GM19328 (cell line): ENCODE measurements at regions not wholly inside any gene's neighbourhood (a gene's known extent, or its start where the extent isn't known, plus 50 kb on each side); places are given as distances from the start of the nearest gene placed in this dataset.
A peak's percentile ranks its signal among the peaks of the same experiment; 100 is the strongest.

ENCODE experiments used
- ATAC-seq: cut with Tn5 transposase; IDR thresholded peaks from one replicate; pipeline ENCODE4 v1.9.1; 2021; ENCODE audit warnings: mild to moderate bottlenecking, moderate library complexity; ENCODE audit not compliant: unreplicated experiment

DNA sequence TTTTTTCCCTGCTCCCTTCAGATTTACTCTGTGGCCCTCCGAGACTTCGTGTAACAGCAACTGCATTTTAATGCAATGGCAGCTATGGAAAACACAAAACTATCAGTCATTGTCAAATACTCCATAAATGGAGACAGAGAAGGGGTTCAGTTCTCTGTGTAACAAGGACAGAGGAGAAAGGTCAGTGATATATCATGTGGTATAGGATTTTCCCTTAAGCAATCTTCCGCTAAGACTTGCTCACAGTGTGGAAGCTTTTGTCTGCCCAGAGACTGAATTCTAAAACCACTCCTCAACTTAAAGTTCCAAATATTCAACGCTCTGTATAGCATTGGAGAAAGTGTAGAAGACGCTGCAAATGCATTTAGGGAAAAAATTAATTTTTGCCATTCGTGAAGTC lies 111.3 kb upstream of the EDNRB start:
- ATAC-seq = no peak

DNA sequence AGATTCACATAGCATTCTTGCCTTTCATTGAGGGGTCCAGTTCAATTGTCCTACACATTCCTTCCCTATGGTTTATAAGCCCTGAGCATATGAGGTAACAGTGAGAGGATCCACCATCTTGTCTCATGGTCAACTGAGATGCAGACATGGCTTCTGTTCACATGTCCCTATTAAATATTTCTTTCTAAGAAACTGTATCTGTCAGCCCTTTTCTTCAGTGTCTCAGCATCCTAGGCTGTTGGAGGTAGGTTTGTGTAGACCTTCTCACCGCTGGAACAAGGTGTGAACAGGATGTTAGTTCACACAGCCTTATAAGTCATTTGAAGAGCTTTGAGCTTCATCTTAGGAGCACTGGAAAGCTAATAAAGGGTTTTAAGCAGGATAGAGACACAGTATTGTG lies 110.3 kb upstream of the EDNRB start:
- no peak for ATAC-seq

DNA sequence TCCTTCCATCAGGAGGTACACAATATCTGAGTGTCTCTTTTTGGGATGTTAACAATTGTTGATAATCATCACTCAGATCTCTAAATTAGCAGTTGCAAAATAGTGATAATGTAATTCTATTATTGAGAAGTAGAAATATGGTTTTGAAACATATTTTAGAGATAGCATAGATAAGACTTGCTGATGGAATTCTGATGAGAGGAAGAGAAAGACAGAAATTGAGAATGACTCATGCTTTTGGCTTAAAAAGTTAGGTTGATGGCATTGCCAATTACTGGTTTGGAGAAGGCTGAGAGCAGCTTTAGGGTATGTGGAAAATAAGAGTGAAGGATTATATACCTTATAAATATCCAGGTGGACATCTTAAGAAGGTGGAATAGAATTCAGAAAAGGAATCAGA lies 106.4 kb upstream of the EDNRB start:
- no peak for ATAC-seq

DNA sequence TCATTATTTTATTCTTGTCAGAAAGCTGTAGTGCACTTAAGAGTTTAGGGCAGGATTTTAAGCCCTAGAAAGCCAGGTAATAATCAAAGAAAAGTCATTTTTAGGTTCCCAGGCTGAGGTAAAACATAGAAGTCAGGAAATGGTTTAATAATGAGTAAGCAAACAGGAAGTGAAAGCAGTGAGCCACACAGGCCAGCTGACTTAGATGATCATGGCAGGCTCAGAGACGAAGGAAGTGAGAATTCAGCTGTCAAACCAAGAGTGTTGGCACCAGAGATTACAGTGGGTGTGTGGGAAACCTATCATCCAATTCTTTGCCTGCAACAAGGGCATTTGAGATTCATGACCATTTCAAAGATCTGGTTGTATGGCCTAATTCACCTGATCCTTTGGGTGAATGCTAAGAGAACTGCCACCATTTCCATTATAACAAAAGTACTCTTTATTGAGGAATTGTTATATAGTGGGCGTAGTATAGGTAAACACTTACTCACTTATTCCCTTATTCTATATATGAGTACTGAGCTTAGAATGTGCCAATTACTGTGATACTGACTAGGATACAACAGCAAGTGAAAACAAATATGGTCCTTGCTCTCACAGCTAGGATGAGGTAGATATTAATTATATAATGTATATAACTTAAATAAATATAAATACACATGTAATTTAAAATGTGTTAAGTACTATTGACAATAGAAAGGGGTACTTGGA lies 103.7 kb upstream of the EDNRB start:
- ATAC-seq = peak; percentile 100

DNA sequence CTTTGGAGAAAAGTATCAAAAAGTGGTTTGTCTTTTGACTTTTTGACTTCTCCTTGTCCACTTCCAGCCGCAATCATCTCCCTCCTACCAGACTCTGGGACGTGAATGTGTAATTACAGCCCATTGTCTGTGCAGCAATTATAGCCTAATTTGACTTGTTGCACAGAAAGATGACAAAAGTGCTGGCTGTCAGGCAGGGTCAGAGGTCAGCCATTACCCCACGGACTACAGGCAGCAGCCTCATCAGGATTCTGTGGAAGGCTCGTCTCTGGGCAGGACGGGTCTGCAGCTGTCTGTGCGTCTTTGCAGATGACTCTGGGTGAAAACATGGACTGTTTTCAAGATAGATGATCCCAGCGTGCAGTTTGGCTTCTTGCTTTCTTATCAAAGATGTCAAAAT lies 102.2 kb upstream of the EDNRB start:
- no peak for ATAC-seq

DNA sequence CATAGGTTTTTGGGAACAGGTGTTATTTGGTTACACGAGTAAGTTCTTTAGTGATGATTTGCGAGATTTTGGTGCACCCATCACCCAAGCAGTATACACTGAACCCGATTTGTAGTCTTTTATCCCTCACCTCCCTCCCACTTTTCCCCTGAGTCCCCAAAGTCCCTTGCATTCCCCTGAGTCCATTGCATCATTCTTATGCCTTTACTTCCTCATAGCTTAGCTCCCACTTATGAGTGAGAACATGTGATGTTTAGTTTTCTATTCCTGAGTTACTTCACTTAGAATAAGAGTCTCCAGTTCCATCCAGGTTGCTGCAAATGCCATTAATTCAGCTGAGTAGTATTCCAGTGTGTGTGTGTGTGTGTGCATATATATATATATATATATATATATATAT lies 97.2 kb upstream of the EDNRB start:
- no peak for ATAC-seq

DNA sequence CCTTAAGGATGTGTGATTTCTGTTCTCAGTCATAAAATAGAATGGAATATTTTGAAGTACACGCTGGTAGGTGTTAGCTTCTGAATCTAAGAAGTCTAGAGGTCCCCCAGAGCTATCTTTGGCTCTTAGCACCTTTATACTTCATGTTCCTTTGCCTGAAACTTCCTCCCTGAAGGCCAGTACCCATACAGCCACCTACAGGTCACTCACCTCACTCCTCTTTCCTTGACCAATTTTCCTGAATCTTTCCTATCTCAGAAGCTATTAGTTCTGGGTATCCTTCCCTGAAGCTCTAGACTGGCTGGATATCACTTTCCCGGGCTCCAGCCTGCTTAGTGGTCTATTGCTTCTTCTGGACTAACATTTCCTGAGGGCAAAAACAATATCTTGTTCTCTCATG lies 93.4 kb upstream of the EDNRB start:
- no peak for ATAC-seq

DNA sequence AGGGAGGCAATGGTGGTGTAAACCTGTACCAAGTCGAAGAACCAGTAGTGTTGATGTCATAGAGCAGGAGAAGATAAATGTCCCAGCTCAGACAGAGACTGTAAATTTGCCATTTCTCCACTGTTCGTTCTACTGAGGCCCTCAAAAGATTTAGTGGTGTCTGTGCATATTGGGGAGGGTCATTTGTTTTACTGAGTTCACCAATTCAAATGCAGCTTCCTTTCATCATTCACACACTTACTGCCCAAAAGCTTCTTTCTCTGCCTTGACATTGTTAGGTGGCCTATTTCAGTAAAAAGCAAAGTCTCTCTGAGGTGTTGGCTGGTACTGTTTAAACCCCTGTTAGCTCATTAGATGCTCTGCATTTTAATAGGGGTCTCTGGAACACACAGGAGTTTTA lies 86.2 kb upstream of the EDNRB start:
- no peak for ATAC-seq

DNA sequence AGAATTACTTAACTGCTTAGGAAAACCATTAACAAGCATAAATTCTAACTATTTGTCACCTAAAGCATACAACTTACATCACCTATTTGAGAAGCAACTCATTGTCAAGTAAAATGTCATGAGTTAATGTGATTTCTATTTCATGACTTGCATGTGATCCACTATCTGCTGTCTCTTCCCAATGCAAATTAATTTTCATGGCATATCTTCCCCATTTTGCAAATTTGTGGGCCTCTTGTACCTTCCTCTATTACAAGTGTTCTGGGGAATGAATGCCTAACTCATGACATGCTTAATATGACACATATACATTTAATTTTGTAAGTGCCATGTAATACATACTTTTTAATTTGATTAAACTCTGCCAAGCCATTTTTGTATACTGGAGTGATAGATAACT lies 81.1 kb upstream of the EDNRB start:
- no peak for ATAC-seq

DNA sequence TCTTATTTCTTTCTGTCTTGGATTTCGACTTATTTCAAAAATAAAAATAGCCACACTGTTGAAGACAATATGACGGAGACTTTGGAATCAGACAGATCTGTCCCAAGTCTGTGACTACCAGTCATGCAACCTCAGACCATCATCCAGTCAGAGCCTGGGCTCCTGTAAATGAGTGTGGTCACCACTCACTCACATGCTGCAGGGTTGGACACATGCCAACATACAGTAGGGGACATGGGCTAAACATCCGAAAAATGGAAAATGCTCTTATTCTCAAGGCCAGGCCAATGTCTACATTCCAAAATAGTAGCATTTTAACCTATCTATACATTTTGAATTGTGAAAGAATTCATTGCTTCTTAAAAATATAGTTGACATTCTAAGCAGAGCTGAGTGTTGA lies 75.5 kb upstream of the EDNRB start:
- no peak for ATAC-seq

DNA sequence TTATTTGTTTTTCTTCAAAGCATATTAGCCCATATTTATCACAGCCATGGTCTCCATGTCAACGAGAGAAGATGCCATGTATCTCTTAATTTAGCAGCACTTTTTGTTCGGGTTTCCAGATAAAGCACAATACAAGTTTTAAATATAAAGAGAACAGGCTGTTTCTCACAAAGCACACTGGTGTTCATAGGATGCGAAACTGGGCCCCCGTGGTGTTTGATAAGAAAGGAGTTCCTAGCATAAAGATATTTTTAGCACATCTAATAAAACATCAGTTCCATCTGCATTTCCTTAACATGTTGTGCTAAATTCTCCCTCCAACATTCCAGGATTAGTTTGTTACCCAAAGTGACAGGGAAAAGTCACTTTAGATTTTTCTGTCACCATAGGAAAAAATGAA lies 72.4 kb upstream of the EDNRB start:
- ATAC-seq = no peak

DNA sequence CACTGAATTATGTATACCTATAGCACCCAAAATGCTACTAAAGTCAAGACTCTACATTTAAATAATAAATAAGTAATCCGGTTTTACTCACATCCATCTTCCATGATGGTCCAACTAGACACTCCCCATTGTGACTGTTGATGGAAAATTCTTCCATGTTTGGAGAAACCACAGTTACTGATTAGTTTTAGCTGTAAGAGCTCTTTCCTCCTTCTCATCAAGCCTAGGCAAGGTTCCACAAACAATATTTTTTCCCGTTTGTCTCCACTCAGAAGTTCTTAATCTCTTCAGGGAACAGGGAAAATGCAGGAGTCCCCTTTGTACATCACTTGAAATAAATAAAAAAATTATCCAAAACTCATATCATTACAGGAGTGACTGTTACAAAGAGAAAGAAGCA lies 70.7 kb upstream of the EDNRB start:
- ATAC-seq = no peak

DNA sequence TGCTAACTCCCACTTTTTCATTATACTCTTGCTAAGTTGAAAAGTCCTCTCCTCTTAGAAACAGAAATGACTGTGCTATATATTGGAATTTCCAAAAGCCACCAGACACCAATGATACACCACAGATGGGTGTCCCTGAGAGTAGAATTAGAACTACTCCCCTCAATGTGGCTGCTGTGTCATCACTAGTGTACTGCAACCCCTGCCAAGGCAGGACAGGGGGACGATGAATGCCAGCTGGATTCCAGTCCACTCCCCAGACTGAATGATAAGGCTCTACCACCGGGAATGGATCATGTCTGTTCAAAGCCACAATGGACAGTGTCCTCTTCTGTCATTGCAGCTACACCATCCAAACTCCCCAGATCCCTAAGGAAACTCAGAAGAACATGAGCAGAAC lies 69.7 kb upstream of the EDNRB start:
- ATAC-seq = no peak

DNA sequence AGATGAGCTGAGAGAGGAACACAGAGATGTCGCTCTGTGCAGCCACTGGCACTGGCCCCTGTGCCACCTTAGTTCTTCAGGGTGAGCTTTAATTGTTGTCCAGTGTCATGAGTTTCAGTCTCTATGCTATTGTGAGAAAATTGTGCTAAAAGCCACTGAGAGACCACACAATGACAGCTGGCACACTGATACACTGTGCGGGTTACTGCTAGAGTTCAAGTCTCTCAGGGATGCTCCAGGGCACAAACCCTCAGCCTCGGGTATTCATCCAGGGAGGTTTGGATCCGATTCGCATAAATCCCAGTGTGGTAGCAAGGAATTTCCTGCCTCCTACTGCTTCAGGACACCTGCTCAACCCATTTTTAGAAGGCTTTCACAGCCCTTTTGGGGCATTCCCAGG lies 68.1 kb upstream of the EDNRB start:
- no peak for ATAC-seq

DNA sequence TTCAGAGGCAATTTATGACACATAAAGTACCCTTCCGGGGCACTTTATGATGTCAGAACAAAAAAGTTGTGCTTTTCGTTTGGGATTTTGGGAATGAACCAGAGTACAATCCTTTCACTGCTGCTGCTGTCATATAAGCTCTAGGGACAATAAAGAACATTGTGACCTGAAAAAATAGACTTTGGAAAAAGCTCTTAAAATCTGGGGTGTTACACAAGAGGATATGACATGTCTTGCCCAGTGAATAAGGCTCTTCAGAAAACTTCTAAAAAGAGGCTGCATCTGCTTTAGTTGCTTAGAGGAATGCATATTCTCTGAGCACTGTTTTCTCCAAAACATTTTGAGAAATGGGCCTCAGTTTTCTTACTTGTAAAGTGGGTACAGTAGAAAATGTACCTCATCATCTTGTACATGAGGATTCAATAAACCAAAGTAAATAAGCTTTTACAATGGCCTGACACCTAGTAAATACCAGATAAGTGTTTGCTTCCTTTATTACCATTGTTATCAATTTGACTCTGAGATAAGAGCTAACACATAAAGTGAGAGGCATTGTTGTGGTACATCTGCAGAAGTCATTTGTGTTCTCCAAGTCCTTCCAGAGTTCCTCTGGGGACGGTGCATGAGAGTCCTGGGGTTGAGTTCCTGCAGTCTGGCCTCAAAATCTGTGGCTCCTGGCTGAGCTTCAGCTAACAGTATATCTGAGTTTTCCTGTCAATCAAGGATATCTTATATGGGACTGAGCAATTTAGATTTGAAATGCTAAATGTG lies 67.4 kb upstream of the EDNRB start:
- no peak for ATAC-seq

DNA sequence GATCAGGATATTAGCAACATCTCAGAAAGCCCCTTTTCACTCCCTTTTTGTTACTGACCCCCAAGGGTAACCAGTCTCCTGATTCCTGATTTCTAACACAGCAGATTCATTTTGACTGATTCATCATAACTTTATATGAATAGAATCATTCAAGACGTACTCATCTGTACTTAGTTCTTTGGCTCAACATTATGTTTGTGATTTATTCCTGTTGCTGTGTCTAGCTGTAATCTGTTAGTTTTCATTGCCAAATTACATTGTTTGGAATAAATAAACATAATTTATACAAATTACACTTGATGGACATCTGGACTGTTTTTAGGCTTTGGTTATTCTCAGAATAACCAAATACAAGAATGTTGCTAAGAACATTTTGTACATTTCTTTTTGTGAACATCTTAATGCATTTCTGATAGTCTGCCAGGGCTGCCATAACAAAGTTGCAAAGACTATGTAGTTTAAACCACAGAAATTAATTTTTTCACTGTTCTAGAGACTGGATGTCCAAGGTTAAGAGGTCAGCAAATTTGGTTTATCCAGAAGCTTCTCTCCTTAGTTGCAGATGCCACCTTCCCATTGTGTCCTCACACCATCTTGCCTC lies 62.8 kb upstream of the EDNRB start:
- no peak for ATAC-seq

DNA sequence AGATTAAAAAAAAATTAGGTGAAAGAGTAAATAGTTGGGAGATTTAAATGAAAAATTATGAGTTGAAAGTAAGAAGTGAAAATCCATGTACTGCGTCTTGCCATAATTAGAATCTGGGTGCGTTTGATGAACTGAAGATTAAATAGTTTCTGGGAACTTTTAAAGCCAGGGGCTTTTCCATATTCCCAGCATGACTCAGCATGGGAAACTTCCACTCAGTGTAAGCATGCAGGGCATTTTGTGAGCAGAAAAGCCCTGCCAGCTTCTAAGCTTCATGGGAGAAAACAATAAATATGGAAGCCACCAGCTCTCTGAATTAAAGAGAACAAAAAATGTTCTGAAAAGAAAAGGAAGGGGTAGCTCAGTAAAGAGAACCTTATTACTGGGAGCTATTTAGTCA lies 62.0 kb upstream of the EDNRB start:
- ATAC-seq = no peak

DNA sequence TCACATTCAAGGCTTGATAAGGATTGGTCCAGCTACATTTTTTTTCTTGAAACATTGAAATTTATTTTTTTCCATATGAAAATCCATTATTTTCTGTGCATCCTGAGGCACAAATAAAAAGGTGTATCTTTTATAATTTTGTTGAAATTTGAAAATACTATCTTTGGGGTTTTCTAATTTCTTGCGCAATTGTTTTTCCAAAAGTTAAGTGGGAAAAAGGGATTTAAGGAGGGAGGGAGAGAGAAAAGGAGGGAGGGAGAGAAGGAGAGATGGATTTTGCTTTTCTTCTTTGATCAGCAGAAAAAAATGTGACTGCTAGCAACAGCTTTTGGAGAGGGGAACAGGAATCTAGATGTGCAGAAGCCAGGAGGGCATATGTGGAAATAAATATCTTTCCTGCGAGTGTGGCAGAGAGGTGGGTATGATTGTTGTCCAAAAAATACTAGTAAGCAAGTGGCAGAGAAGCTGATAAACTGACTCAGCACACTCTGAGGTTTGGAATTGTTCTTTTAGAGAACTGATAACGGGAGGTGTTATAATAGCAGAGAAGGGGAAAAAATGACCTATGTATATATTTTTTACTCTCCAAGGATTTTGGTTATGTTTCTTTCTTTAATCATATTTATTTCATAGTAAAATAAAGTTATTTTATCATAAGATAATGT lies 61.2 kb upstream of the EDNRB start:
- ATAC-seq = no peak

DNA sequence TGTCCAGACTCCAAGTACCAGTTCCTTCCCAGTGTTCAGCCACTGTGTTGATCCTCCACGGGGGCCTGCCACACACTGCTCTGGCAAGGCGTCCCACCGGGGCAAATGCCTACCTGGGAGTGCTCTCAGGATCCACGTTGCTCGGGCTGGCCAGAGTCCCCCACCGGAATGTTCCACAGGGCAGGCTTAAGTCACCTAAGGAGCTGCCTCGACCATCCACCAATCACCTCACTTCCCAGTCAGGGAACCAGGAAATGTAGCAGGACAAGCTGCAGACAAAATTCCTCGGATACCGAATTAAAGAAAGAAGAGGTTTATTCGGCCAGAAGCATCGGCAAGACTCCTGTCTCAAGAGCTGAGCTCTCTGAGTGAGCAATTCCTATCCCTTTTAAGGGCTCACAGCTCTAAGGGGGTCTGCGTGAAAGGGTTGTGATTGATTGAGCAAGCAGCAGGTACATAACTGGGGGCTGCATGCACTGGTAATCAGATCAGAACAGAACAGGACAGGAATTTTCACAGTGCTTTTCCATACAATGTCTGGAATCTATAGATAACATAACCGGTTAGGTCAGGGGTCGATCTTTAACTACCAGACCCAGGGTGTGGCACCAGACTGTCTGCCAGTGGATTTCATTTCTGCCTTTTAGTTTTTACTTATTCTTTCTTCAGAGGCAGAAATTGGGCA lies 56.9 kb upstream of the EDNRB start:
- ATAC-seq = no peak

DNA sequence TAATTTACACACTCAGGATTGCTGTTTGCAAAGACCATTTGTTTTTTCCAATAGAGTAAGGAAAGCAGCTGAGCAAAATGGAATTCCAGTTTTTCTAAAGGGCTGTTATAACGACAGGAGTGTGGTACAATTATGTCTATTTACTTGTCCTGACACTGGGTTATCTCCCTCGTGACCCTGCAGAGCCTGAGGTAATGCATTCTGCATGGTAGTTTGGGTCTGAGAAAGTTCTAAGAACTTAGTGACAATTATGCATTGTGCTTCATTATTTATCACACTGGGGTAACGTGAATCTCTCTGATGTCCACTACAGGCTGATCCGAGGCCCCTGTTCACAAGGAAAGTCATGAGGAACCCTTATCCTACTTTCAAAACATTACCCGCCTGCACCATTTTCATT lies 50.7 kb upstream of the EDNRB start:
- no peak for ATAC-seq
